ENCODE measurements at regions not wholly inside any gene's neighbourhood (a gene's known extent, or its start where the extent isn't known, plus 50 kb on each side); places are given as distances from the start of the nearest gene placed in this dataset.

GRCh38 chr12:41940571-41940970 lies 204.1 kb downstream of the GXYLT1 start:
- TF ChIP-seq CTCF (IDR thresholded peaks at IDR 0.05 in 8 of 11, conservative IDR thresholded peaks at IDR 0.05 in 3 of 11) (no peak), POLR2A (IDR thresholded peaks at IDR 0.05) (no peak), POLR2AphosphoS5 (IDR thresholded peaks at IDR 0.05) (no peak)
